ENCODE measurements at regions not wholly inside any gene's neighbourhood (a gene's known extent, or its start where the extent isn't known, plus 50 kb on each side); places are given as distances from the start of the nearest gene placed in this dataset.

GRCh38 chr7:25580141-25580540 lies 351.9 kb upstream of the NPVF start:
- H3K27ac ChIP-seq: no peak overlapping the region
- 85 to 89% (median 88%) methylated on average over 4 of the region's 4 CpGs for WGBS, 3 donors

GRCh38 chr7:25583621-25584020 lies 355.3 kb upstream of the NPVF start:
- 91 to 96% (median 94%) methylated on average over 2 of the region's 2 CpGs for WGBS, 3 donors
- TF ChIP-seq CTCF (IDR thresholded peaks at IDR 0.05): no peak
- no peak for TF ChIP-seq POLR2A (IDR thresholded peaks at IDR 0.05)
- no peak for TF ChIP-seq EP300 (IDR thresholded peaks at IDR 0.05)
- DNase-seq: no peak
- no peak overlapping the region for H3K27ac ChIP-seq
- H3K36me3 ChIP-seq: no peaks in the 10 kb centered on the region
- H3K4me1 ChIP-seq (ENCODE audit: insufficient read depth): no peaks in the 10 kb centered on the region
- no peaks in the 10 kb centered on the region for H3K9me3 ChIP-seq
- H3K4me3 ChIP-seq: no peak overlapping the region
- intact Hi-C loops (cut with DNase I): no loop called here
- no peaks in the 10 kb centered on the region for H3K27me3 ChIP-seq

More at GRCh38 chr7:25580141-25580540, 351.9 kb upstream of the NPVF start:
- Histone ChIP-seq H3K27me3 (no peaks in the 10 kb centered on the region), H3K4me3 (no peak overlapping the region), H3K4me1 (ENCODE audit: insufficient read depth) (no peaks in the 10 kb centered on the region), H3K9me3 (no peaks in the 10 kb centered on the region), H3K36me3 (no peaks in the 10 kb centered on the region)
- intact Hi-C loops (cut with DNase I): no loop called here
- TF ChIP-seq POLR2A (IDR thresholded peaks at IDR 0.05) (no peak), CTCF (IDR thresholded peaks at IDR 0.05) (no peak), EP300 (IDR thresholded peaks at IDR 0.05) (no peak)
- no peak for DNase-seq

- H3K4me1 ChIP-seq (ENCODE audit: insufficient read depth): no peaks in the 10 kb centered on the region
- no peaks in the 10 kb centered on the region for H3K36me3 ChIP-seq
- intact Hi-C loops (cut with DNase I): no loop called here
- no peak overlapping the region for H3K27ac ChIP-seq
- no peaks in the 10 kb centered on the region for H3K27me3 ChIP-seq
- DNase-seq: no peak
- H3K9me3 ChIP-seq: no peaks in the 10 kb centered on the region
- no peak overlapping the region for H3K4me3 ChIP-seq
- 82 to 88% (median 83%) methylated on average over 10 of the region's 10 CpGs for WGBS, 3 donors
- TF ChIP-seq EP300 (IDR thresholded peaks at IDR 0.05) (no peak), POLR2A (IDR thresholded peaks at IDR 0.05) (no peak), CTCF (IDR thresholded peaks at IDR 0.05) (no peak)
Measured at GRCh38 chr7:25584112-25584938, 356.0 kb upstream of the NPVF start.

- no peaks in the 10 kb centered on the region for H3K36me3 ChIP-seq
- no peak for DNase-seq
- no peak overlapping the region for H3K4me3 ChIP-seq
- H3K9me3 ChIP-seq: no peaks in the 10 kb centered on the region
- TF ChIP-seq CTCF (IDR thresholded peaks at IDR 0.05): no peak
- TF ChIP-seq EP300 (IDR thresholded peaks at IDR 0.05): no peak
- TF ChIP-seq POLR2A (IDR thresholded peaks at IDR 0.05): no peak
- H3K27me3 ChIP-seq: no peaks in the 10 kb centered on the region
- no peak overlapping the region for H3K27ac ChIP-seq
- WGBS, 3 donors: 78 to 85% (median 85%) methylated on average over 5 of the region's 5 CpGs
- no peaks in the 10 kb centered on the region for H3K4me1 ChIP-seq (ENCODE audit: insufficient read depth)
- intact Hi-C loops (cut with DNase I): no loop called here
Measured at GRCh38 chr7:25586513-25586912, 358.2 kb upstream of the NPVF start.
